PFSK-1 (cell line): ENCODE measurements at regions not wholly inside any gene's neighbourhood (a gene's known extent, or its start where the extent isn't known, plus 50 kb on each side); places are given as distances from the start of the nearest gene placed in this dataset.

Experiments used
- FOXP2 ChIP-seq: optimal IDR thresholded peaks from 2 replicates; pipeline ENCODE3; 2011; ENCODE audit warnings: borderline replicate concordance, control low read depth, inconsistent platforms; ENCODE audit not compliant: insufficient read depth; ENCODE audit errors: extremely low read length, extremely low read depth
- POLR2AphosphoS5 ChIP-seq: IDR thresholded peaks from 2 replicates; pipeline ENCODE4 v1.6.1; 2012; ENCODE audit warnings: low read depth, mild to moderate bottlenecking, control low read depth, low read length, moderate library complexity
- REST ChIP-seq, 2 experiments: IDR thresholded peaks; 2 replicates each; pipeline versions ENCODE4 v1.6.1 to v1.8.0; 2011 to 2012; ENCODE audit warnings: low read depth in 2 of 2, low read length in 2 of 2, control low read depth in 1 of 2, inconsistent platforms in 1 of 2, mild to moderate bottlenecking in 1 of 2, moderate library complexity in 1 of 2; ENCODE audit not compliant: insufficient read depth in 1 of 2
- SIN3A ChIP-seq: IDR thresholded peaks from 2 replicates; pipeline ENCODE4 v1.6.1; 2012; ENCODE audit warnings: mild to moderate bottlenecking, low read length, moderate library complexity, borderline replicate concordance; ENCODE audit not compliant: insufficient read depth
- TAF1 ChIP-seq: IDR thresholded peaks from 2 replicates; pipeline ENCODE4 v1.6.1; 2012; ENCODE audit warnings: low read length, control low read depth, borderline replicate concordance; ENCODE audit not compliant: insufficient read depth

- TF ChIP-seq REST (IDR thresholded peaks at IDR 0.05; ENCODE audit: insufficient read depth in 1 of 2, low read depth in 2 of 2, low read length in 2 of 2) (no peak), FOXP2 (no peak), TAF1 (no peak), SIN3A (no peak), POLR2AphosphoS5 (no peak)
Observed at GRCh38 chr14:55749946-55750345, 169.9 kb downstream of the KTN1 start.

- TF ChIP-seq FOXP2, result no peak
- TF ChIP-seq TAF1, result no peak
- no peak for TF ChIP-seq REST (IDR thresholded peaks at IDR 0.05; ENCODE audit: insufficient read depth in 1 of 2, low read depth in 2 of 2, low read length in 2 of 2)
- no peak for TF ChIP-seq POLR2AphosphoS5
Observed at GRCh38 chr14:55752580-55753390, 172.8 kb downstream of the KTN1 start.

- TF ChIP-seq FOXP2, result no peak
- no peak for TF ChIP-seq REST (IDR thresholded peaks at IDR 0.05; ENCODE audit: insufficient read depth in 1 of 2, low read depth in 2 of 2, low read length in 2 of 2)
- TF ChIP-seq SIN3A, result no peak
- TF ChIP-seq POLR2AphosphoS5, result no peak
- no peak for TF ChIP-seq TAF1
Observed at GRCh38 chr14:55754471-55754870, 174.5 kb downstream of the KTN1 start.

- TF ChIP-seq POLR2AphosphoS5, result no peak
- TF ChIP-seq REST (IDR thresholded peaks at IDR 0.05; ENCODE audit: insufficient read depth in 1 of 2, low read depth in 2 of 2, low read length in 2 of 2), result no peak
- no peak for TF ChIP-seq TAF1
- TF ChIP-seq FOXP2, result no peak
- TF ChIP-seq SIN3A, result no peak
Observed at GRCh38 chr14:55754871-55755270, 174.9 kb downstream of the KTN1 start.

- TF ChIP-seq FOXP2 (no peak), REST (IDR thresholded peaks at IDR 0.05; ENCODE audit: insufficient read depth in 1 of 2, low read depth in 2 of 2, low read length in 2 of 2) (no peak), SIN3A (no peak), TAF1 (no peak), POLR2AphosphoS5 (no peak)
Observed at GRCh38 chr14:55756078-55756477, 176.1 kb downstream of the KTN1 start.
